ENCODE measurements at regions not wholly inside any gene's neighbourhood (a gene's known extent, or its start where the extent isn't known, plus 50 kb on each side); places are given as distances from the start of the nearest gene placed in this dataset.

- DNase-seq, result no peak
Observed at GRCh38 chr16:51225878-51226277, 74.8 kb upstream of the SALL1 start.

DNA sequence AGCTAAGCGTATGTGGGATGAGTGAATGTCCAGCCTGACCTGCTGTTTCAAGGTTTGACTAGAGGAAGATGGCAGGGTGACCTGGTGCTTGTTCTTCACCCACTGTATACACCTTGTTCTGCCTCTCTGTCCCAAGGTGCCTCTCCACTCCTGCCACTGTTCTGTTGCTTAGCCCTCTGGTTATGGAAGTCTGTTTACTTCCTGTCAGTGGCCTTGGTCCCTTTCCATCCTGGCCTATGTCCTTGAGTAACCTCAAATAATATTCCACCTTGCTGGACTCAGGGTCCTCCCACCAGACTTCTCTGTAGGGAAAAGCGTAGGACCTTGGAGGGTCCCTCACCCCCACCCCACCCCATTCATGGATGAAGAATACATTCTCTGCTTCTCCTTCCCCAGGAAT lies 73.2 kb upstream of the SALL1 start:
- no peak for DNase-seq

DNA sequence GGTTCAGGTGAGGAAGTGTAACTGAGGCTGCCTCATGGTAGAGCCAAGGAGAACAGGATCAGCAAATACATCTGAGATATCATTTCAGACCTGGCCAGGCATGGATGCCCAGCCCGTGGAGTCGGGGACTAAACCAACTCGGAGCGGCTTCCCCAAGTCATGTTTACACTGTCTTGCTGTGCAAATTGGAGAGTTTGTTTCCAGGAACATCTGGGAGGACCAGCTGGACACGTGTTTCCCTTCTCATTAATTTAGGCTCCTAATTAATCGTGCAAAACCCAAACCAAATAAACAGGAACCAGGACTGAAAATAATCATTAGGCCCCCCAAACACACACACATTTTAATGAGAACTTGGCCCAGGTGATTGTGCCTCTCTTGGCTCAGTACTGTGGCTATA lies 70.9 kb upstream of the SALL1 start:
- no peak for DNase-seq

DNA sequence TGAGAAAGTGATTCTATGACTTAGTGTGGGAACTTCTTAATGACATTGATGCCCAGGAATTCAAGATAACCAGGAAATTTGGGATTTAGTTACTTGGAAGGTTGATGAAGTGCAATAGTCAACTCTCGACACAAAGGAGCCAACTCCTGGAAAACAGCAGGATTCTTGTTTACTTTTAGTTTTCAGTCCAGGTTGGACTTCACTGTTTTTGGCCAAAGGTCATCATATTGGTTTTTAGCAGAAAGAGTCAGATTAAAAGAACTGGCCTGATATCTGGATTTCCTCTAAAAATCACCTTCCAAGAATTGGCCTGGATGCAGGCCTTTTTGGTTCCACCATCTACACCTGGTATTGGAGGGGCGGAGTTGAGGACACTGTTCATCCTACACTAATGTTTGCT lies 60.1 kb upstream of the SALL1 start:
- DNase-seq, result no peak

GRCh38 chr16:51210087-51210486 lies 59.0 kb upstream of the SALL1 start:
- DNase-seq, result no peak

- DNase-seq, result no peak
Observed at GRCh38 chr16:51201604-51202003, 50.5 kb upstream of the SALL1 start.
